ENCODE measurements at regions not wholly inside any gene's neighbourhood (a gene's known extent, or its start where the extent isn't known, plus 50 kb on each side); places are given as distances from the start of the nearest gene placed in this dataset.

- WGBS, 2 experiments = 70 to 77% methylated on average over 4 of the region's 4 CpGs
- Histone ChIP-seq H3K4me1 (ENCODE audit: control insufficient read depth, insufficient read depth, low read length) (no peaks in the 10 kb centered on the region), H3K9me3 (ENCODE audit: control insufficient read depth, low read length) (no peaks in the 10 kb centered on the region), H3K36me3 (ENCODE audit: control insufficient read depth, insufficient read depth, low read length) (no peaks in the 10 kb centered on the region), H3K27me3 (ENCODE audit: control insufficient read depth, insufficient read depth, low read length, poor library complexity, severe bottlenecking) (no peaks in the 10 kb centered on the region), H3K27ac (ENCODE audit: insufficient read depth, low read depth, low read length, poor library complexity, severe bottlenecking) (peak overlapping the region; percentile 11), H3K4me3 (ENCODE audit: insufficient read depth, low read depth, low read length) (no peak overlapping the region)
Measured at GRCh38 chr10:36681751-36682632, 443.4 kb upstream of the ANKRD30A start.

GRCh38 chr10:36679554-36679953 lies 445.8 kb upstream of the ANKRD30A start:
- Histone ChIP-seq H3K36me3 (ENCODE audit: control insufficient read depth, insufficient read depth, low read length) (no peaks in the 10 kb centered on the region), H3K27me3 (ENCODE audit: control insufficient read depth, insufficient read depth, low read length, poor library complexity, severe bottlenecking) (no peaks in the 10 kb centered on the region), H3K9me3 (ENCODE audit: control insufficient read depth, low read length) (no peaks in the 10 kb centered on the region), H3K4me3 (ENCODE audit: insufficient read depth, low read depth, low read length) (no peak overlapping the region), H3K27ac (ENCODE audit: insufficient read depth, low read depth, low read length, poor library complexity, severe bottlenecking) (no peak overlapping the region), H3K4me1 (ENCODE audit: control insufficient read depth, insufficient read depth, low read length) (no peaks in the 10 kb centered on the region)
- 94 to 95% methylated on average over 9 of the region's 9 CpGs for WGBS, 2 experiments

GRCh38 chr10:36677431-36677768 lies 448.0 kb upstream of the ANKRD30A start:
- H3K27me3 ChIP-seq (ENCODE audit: control insufficient read depth, insufficient read depth, low read length, poor library complexity, severe bottlenecking) = no peaks in the 10 kb centered on the region
- 91 to 100% methylated on average over 2 of the region's 2 CpGs for WGBS, 2 experiments
- H3K9me3 ChIP-seq (ENCODE audit: control insufficient read depth, low read length) = no peaks in the 10 kb centered on the region
- no peaks in the 10 kb centered on the region for H3K4me1 ChIP-seq (ENCODE audit: control insufficient read depth, insufficient read depth, low read length)
- H3K36me3 ChIP-seq (ENCODE audit: control insufficient read depth, insufficient read depth, low read length) = no peaks in the 10 kb centered on the region
- H3K27ac ChIP-seq (ENCODE audit: insufficient read depth, low read depth, low read length, poor library complexity, severe bottlenecking) = no peak overlapping the region
- no peak overlapping the region for H3K4me3 ChIP-seq (ENCODE audit: insufficient read depth, low read depth, low read length)

- no peak overlapping the region for H3K4me3 ChIP-seq (ENCODE audit: insufficient read depth, low read depth, low read length)
- no peaks in the 10 kb centered on the region for H3K9me3 ChIP-seq (ENCODE audit: control insufficient read depth, low read length)
- no peak overlapping the region for H3K27ac ChIP-seq (ENCODE audit: insufficient read depth, low read depth, low read length, poor library complexity, severe bottlenecking)
- H3K36me3 ChIP-seq (ENCODE audit: control insufficient read depth, insufficient read depth, low read length) = no peaks in the 10 kb centered on the region
- H3K27me3 ChIP-seq (ENCODE audit: control insufficient read depth, insufficient read depth, low read length, poor library complexity, severe bottlenecking) = no peaks in the 10 kb centered on the region
- no peaks in the 10 kb centered on the region for H3K4me1 ChIP-seq (ENCODE audit: control insufficient read depth, insufficient read depth, low read length)
- 92% methylated on average over 6 of the region's 6 CpGs for WGBS, 2 experiments
Measured at GRCh38 chr10:36676756-36677430, 448.5 kb upstream of the ANKRD30A start.

- Histone ChIP-seq H3K27me3 (ENCODE audit: control insufficient read depth, insufficient read depth, low read length, poor library complexity, severe bottlenecking) (no peaks in the 10 kb centered on the region), H3K27ac (ENCODE audit: insufficient read depth, low read depth, low read length, poor library complexity, severe bottlenecking) (no peak overlapping the region), H3K9me3 (ENCODE audit: control insufficient read depth, low read length) (no peaks in the 10 kb centered on the region), H3K4me1 (ENCODE audit: control insufficient read depth, insufficient read depth, low read length) (no peaks in the 10 kb centered on the region), H3K36me3 (ENCODE audit: control insufficient read depth, insufficient read depth, low read length) (no peaks in the 10 kb centered on the region), H3K4me3 (ENCODE audit: insufficient read depth, low read depth, low read length) (no peak overlapping the region)
- WGBS, 2 experiments = 82 to 90% methylated on average over 1 of the region's 1 CpG
Measured at GRCh38 chr10:36676321-36676720, 449.1 kb upstream of the ANKRD30A start.

GRCh38 chr10:36675458-36675880 lies 449.9 kb upstream of the ANKRD30A start:
- Histone ChIP-seq H3K4me3 (ENCODE audit: insufficient read depth, low read depth, low read length) (no peak overlapping the region), H3K27me3 (ENCODE audit: control insufficient read depth, insufficient read depth, low read length, poor library complexity, severe bottlenecking) (no peaks in the 10 kb centered on the region), H3K36me3 (ENCODE audit: control insufficient read depth, insufficient read depth, low read length) (no peaks in the 10 kb centered on the region), H3K9me3 (ENCODE audit: control insufficient read depth, low read length) (no peaks in the 10 kb centered on the region), H3K4me1 (ENCODE audit: control insufficient read depth, insufficient read depth, low read length) (no peaks in the 10 kb centered on the region), H3K27ac (ENCODE audit: insufficient read depth, low read depth, low read length, poor library complexity, severe bottlenecking) (no peak overlapping the region)
- WGBS, 2 experiments = 82 to 87% methylated on average over 4 of the region's 4 CpGs

- H3K4me3 ChIP-seq (ENCODE audit: insufficient read depth, low read depth, low read length) = no peak overlapping the region
- 93 to 94% methylated on average over 8 of the region's 8 CpGs for WGBS, 2 experiments
- no peaks in the 10 kb centered on the region for H3K4me1 ChIP-seq (ENCODE audit: control insufficient read depth, insufficient read depth, low read length)
- no peak overlapping the region for H3K27ac ChIP-seq (ENCODE audit: insufficient read depth, low read depth, low read length, poor library complexity, severe bottlenecking)
- H3K36me3 ChIP-seq (ENCODE audit: control insufficient read depth, insufficient read depth, low read length) = no peaks in the 10 kb centered on the region
- H3K27me3 ChIP-seq (ENCODE audit: control insufficient read depth, insufficient read depth, low read length, poor library complexity, severe bottlenecking) = no peaks in the 10 kb centered on the region
- no peaks in the 10 kb centered on the region for H3K9me3 ChIP-seq (ENCODE audit: control insufficient read depth, low read length)
Measured at GRCh38 chr10:36671607-36672006, 453.8 kb upstream of the ANKRD30A start.

- Histone ChIP-seq H3K4me1 (ENCODE audit: control insufficient read depth, insufficient read depth, low read length) (no peaks in the 10 kb centered on the region), H3K27ac (ENCODE audit: insufficient read depth, low read depth, low read length, poor library complexity, severe bottlenecking) (no peak overlapping the region), H3K27me3 (ENCODE audit: control insufficient read depth, insufficient read depth, low read length, poor library complexity, severe bottlenecking) (no peaks in the 10 kb centered on the region), H3K4me3 (ENCODE audit: insufficient read depth, low read depth, low read length) (no peak overlapping the region), H3K36me3 (ENCODE audit: control insufficient read depth, insufficient read depth, low read length) (no peaks in the 10 kb centered on the region), H3K9me3 (ENCODE audit: control insufficient read depth, low read length) (no peaks in the 10 kb centered on the region)
- 96 to 98% methylated on average over 4 of the region's 4 CpGs for WGBS, 2 experiments
Measured at GRCh38 chr10:36670621-36671402, 454.6 kb upstream of the ANKRD30A start.

- Histone ChIP-seq H3K4me1 (ENCODE audit: control insufficient read depth, insufficient read depth, low read length) (no peaks in the 10 kb centered on the region), H3K27me3 (ENCODE audit: control insufficient read depth, insufficient read depth, low read length, poor library complexity, severe bottlenecking) (no peaks in the 10 kb centered on the region), H3K27ac (ENCODE audit: insufficient read depth, low read depth, low read length, poor library complexity, severe bottlenecking) (peak overlapping the region; percentile 3), H3K9me3 (ENCODE audit: control insufficient read depth, low read length) (no peaks in the 10 kb centered on the region), H3K4me3 (ENCODE audit: insufficient read depth, low read depth, low read length) (no peak overlapping the region), H3K36me3 (ENCODE audit: control insufficient read depth, insufficient read depth, low read length) (no peaks in the 10 kb centered on the region)
- 93 to 96% methylated on average over 2 of the region's 2 CpGs for WGBS, 2 experiments
Measured at GRCh38 chr10:36669615-36670352, 455.6 kb upstream of the ANKRD30A start.

Data from ectodermal cell (in vitro differentiated cells).